ENCODE measurements at regions not wholly inside any gene's neighbourhood (a gene's known extent, or its start where the extent isn't known, plus 50 kb on each side); places are given as distances from the start of the nearest gene placed in this dataset.

- H3K4me1 Mint-ChIP-seq (ENCODE audit: insufficient read depth, unreplicated experiment), result no peaks in the 10 kb centered on the region
- intact Hi-C loops (cut with micrococcal nuclease), result no loop called here
- no peak overlapping the region for H3K27ac Mint-ChIP-seq (ENCODE audit: low read depth, unreplicated experiment)
- no peaks in the 10 kb centered on the region for H3K27me3 Mint-ChIP-seq (ENCODE audit: insufficient read depth, unreplicated experiment)
- DNase-seq (ENCODE audit: unreplicated experiment), result no peak
- ChIA-PET CTCF (interaction anchor here (0.7 to 1.2 kb wide), 2 partner anchors 11 to 1818 kb away, joined by 3 to 4 read pairs; no protein-coding TSS in a partner anchor), POLR2A (no interaction called here)
- no peak overlapping the region for H3K4me3 Mint-ChIP-seq (ENCODE audit: unreplicated experiment)
- no peaks in the 10 kb centered on the region for H3K9me3 Mint-ChIP-seq (ENCODE audit: unreplicated experiment)
- no TSS peak for BruUV-seq (replicated peaks)
- no peak for TF ChIP-seq CTCF (IDR thresholded peaks at IDR 0.05; ENCODE audit: unreplicated experiment)
- no peaks in the 10 kb centered on the region for H3K36me3 Mint-ChIP-seq (ENCODE audit: insufficient read depth, unreplicated experiment)
Measured at GRCh38 chr1:104791030-104791429, 1041.3 kb downstream of the AMY1C start.

GRCh38 chr1:104794035-104794434, 1044.3 kb downstream of the AMY1C start:
- no peaks in the 10 kb centered on the region for H3K4me1 Mint-ChIP-seq (ENCODE audit: insufficient read depth, unreplicated experiment)
- H3K27ac Mint-ChIP-seq (ENCODE audit: low read depth, unreplicated experiment), result no peak overlapping the region
- H3K9me3 Mint-ChIP-seq (ENCODE audit: unreplicated experiment), result no peaks in the 10 kb centered on the region
- POLR2A ChIA-PET, result interaction anchor here (0.5 kb wide), 1 partner anchor 233 kb away, joined by 3 read pairs; no protein-coding TSS in a partner anchor
- no TSS peak for BruUV-seq (replicated peaks)
- no peaks in the 10 kb centered on the region for H3K27me3 Mint-ChIP-seq (ENCODE audit: insufficient read depth, unreplicated experiment)
- no peak overlapping the region for H3K4me3 Mint-ChIP-seq (ENCODE audit: unreplicated experiment)
- H3K36me3 Mint-ChIP-seq (ENCODE audit: insufficient read depth, unreplicated experiment), result no peaks in the 10 kb centered on the region
- DNase-seq (ENCODE audit: unreplicated experiment), result no peak
- no peak for TF ChIP-seq CTCF (IDR thresholded peaks at IDR 0.05; ENCODE audit: unreplicated experiment)
- intact Hi-C loops (cut with micrococcal nuclease), result no loop called here
- CTCF ChIA-PET, result no interaction called here

DNA sequence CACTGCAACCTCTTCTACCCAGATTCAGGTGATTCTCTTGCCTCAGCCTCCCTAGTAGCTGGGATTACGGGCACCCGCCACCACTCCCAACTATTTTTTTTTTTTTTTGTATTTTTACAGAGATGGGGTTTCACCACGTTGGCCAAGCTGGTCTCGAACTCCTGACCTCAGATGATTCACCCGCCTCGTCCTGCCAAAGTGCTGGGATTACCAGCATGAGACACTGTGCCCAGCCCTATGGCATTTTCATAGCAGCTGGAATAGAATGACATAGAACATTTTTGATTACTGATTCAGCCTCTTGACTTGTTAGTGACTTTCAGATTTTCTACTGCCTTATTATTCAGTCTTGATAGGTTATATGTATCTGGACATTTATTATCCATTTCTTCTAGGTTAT, 1046.2 kb downstream of the AMY1C start:
- ChIA-PET POLR2A (no interaction called here), CTCF (no interaction called here)
- intact Hi-C loops (cut with micrococcal nuclease), result no loop called here
- Mint-ChIP-seq H3K4me1 (ENCODE audit: insufficient read depth, unreplicated experiment) (no peaks in the 10 kb centered on the region), H3K9me3 (ENCODE audit: unreplicated experiment) (no peaks in the 10 kb centered on the region), H3K4me3 (ENCODE audit: unreplicated experiment) (no peak overlapping the region), H3K27me3 (ENCODE audit: insufficient read depth, unreplicated experiment) (no peaks in the 10 kb centered on the region), H3K27ac (ENCODE audit: low read depth, unreplicated experiment) (no peak overlapping the region), H3K36me3 (ENCODE audit: insufficient read depth, unreplicated experiment) (no peaks in the 10 kb centered on the region)
- no peak for DNase-seq (ENCODE audit: unreplicated experiment)
- no TSS peak for BruUV-seq (replicated peaks)
- TF ChIP-seq CTCF (IDR thresholded peaks at IDR 0.05; ENCODE audit: unreplicated experiment), result no peak

DNA sequence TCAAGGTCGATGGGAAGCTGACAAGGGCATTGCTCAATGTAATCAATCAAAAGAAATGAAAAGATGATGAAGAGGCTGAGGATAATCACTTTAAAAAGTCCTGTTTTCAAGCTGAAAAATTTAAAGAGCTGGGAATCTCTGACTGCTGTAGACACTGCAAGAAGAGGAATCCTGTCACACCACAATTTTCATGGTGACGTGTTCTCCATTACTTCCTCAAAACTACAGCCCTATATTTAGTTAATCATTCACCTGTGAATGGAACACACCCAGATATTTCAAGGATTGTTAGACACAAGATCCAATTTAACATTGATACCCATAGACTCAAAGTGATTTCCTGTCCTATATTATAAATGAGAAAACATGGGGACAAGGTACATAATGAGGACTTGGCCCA, 1048.3 kb downstream of the AMY1C start:
- CTCF ChIA-PET, result interaction anchor here (1.4 kb wide), 1 partner anchor 11 kb away, joined by 4 read pairs; no protein-coding TSS in a partner anchor
- POLR2A ChIA-PET, result no interaction called here
- Mint-ChIP-seq H3K27me3 (ENCODE audit: insufficient read depth, unreplicated experiment) (no peaks in the 10 kb centered on the region), H3K36me3 (ENCODE audit: insufficient read depth, unreplicated experiment) (no peaks in the 10 kb centered on the region), H3K27ac (ENCODE audit: low read depth, unreplicated experiment) (no peak overlapping the region), H3K4me3 (ENCODE audit: unreplicated experiment) (no peak overlapping the region), H3K9me3 (ENCODE audit: unreplicated experiment) (no peaks in the 10 kb centered on the region), H3K4me1 (ENCODE audit: insufficient read depth, unreplicated experiment) (no peaks in the 10 kb centered on the region)
- TF ChIP-seq CTCF (IDR thresholded peaks at IDR 0.05; ENCODE audit: unreplicated experiment), result no peak
- intact Hi-C loops (cut with micrococcal nuclease), result no loop called here
- no TSS peak for BruUV-seq (replicated peaks)
- DNase-seq (ENCODE audit: unreplicated experiment), result no peak

All from MCF 10A (cell line).